HEK293 (cell line): ENCODE measurements at regions not wholly inside any gene's neighbourhood (a gene's known extent, or its start where the extent isn't known, plus 50 kb on each side); places are given as distances from the start of the nearest gene placed in this dataset.

Experiments
- CTCF ChIA-PET: fragments of 350-600 bp; formaldehyde crosslinking; extraction: SDS; loops from one replicate; lab custom pipeline; 2021; ENCODE audit warnings: antibody characterized with exemption; lab: Yijun Ruan, JAX
- POLR2A ChIA-PET: fragments of 300-600 bp; formaldehyde crosslinking; extraction: SDS; loops from one replicate; lab custom pipeline; 2020; ENCODE audit warnings: antibody characterized with exemption, inconsistent platforms; lab: Yijun Ruan, JAX
- H3K27ac ChIP-seq: fragments of 200-500 bp; sonication (Bioruptor generic); 2 replicates; pipeline ENCODE4 v1.5.1; 2014; ENCODE audit warnings: low read depth, low read length, control low read depth, inconsistent platforms; ENCODE audit errors: extremely low read depth
- H3K36me3 ChIP-seq, 2 experiments: fragments of 200-500 bp in 1 of 2; sonication (Bioruptor generic) in 1 of 2; 1 replicate in 1 of 2; 2 replicates in 1 of 2; pipeline ENCODE4 v1.5.1; 2014 to 2017; ENCODE audit warnings: inconsistent platforms in 2 of 2, low read length in 2 of 2; ENCODE audit not compliant: control insufficient read depth in 2 of 2, insufficient read depth in 1 of 2
- H3K4me1 ChIP-seq: fragments of 200-500 bp; sonication (Bioruptor generic); 2 replicates; pipeline ENCODE4 v1.5.1; 2014; ENCODE audit warnings: mild to moderate bottlenecking, low read length, inconsistent platforms; ENCODE audit not compliant: control insufficient read depth, insufficient read depth
- H3K4me3 ChIP-seq: 2 replicates; pipeline ENCODE4 v1.5.1; 2011; ENCODE audit warnings: low read depth, mild to moderate bottlenecking, control low read depth, low read length, moderate library complexity
- H3K9me3 ChIP-seq: fragments of 200-500 bp; sonication (Bioruptor generic); 2 replicates; pipeline ENCODE4 v1.5.1; 2014; ENCODE audit warnings: low read depth, low read length, inconsistent platforms; ENCODE audit not compliant: control insufficient read depth, insufficient read depth
- GLI2 ChIP-seq: fragments of 450-650 bp; formaldehyde crosslinking; IDR thresholded peaks from 2 replicates; pipeline ENCODE4; 2017; ENCODE audit warnings: missing biosample characterization, missing genetic modification characterization, low read depth, borderline replicate concordance
- KLF17 ChIP-seq: fragments of 450-650 bp; formaldehyde crosslinking; IDR thresholded peaks from 2 replicates; pipeline ENCODE4 v1.5.1; 2016; ENCODE audit warnings: missing biosample characterization, missing genetic modification characterization
- PRDM6 ChIP-seq: fragments of 450-650 bp; formaldehyde crosslinking; IDR thresholded peaks from 2 replicates; pipeline ENCODE4 v1.5.1; 2017; ENCODE audit warnings: missing biosample characterization, missing genetic modification characterization
- SCRT1 ChIP-seq: fragments of 450-650 bp; formaldehyde crosslinking; IDR thresholded peaks from 2 replicates; pipeline ENCODE4 v1.5.1; 2016; ENCODE audit warnings: missing biosample characterization, missing genetic modification characterization, borderline replicate concordance
- ZBTB21 ChIP-seq: fragments of 450-650 bp; formaldehyde crosslinking; IDR thresholded peaks from 2 replicates; pipeline ENCODE4 v1.5.1; 2017; ENCODE audit warnings: missing biosample characterization, missing genetic modification characterization
- ZBTB26 ChIP-seq: fragments of 450-650 bp; formaldehyde crosslinking; optimal IDR thresholded peaks from 2 replicates; pipeline ENCODE3; 2016; ENCODE audit warnings: missing biosample characterization, mild to moderate bottlenecking, missing genetic modification characterization
- ZNF121 ChIP-seq: fragments of 450-650 bp; formaldehyde crosslinking; IDR thresholded peaks from 2 replicates; pipeline ENCODE4 v1.5.1; 2016; ENCODE audit warnings: missing biosample characterization, missing genetic modification characterization
- ZNF140 ChIP-seq: fragments of 450-650 bp; formaldehyde crosslinking; IDR thresholded peaks from 2 replicates; pipeline ENCODE4 v1.5.1; 2016; ENCODE audit warnings: missing biosample characterization, missing genetic modification characterization
- ZNF221 ChIP-seq: fragments of 450-650 bp; formaldehyde crosslinking; IDR thresholded peaks from 2 replicates; pipeline ENCODE4 v1.5.1; 2017; ENCODE audit warnings: missing biosample characterization, missing genetic modification characterization, borderline replicate concordance
- ZNF23 ChIP-seq: fragments of 450-650 bp; formaldehyde crosslinking; IDR thresholded peaks from 2 replicates; pipeline ENCODE4 v1.5.1; 2016; ENCODE audit warnings: missing biosample characterization, missing genetic modification characterization, borderline replicate concordance
- ZNF248 ChIP-seq: fragments of 450-650 bp; formaldehyde crosslinking; IDR thresholded peaks from 2 replicates; pipeline ENCODE4 v1.5.1; 2017; ENCODE audit warnings: missing biosample characterization, missing genetic modification characterization
- ZNF26 ChIP-seq: fragments of 450-650 bp; formaldehyde crosslinking; IDR thresholded peaks from 2 replicates; pipeline ENCODE4 v1.5.1; 2016; ENCODE audit warnings: missing biosample characterization, missing genetic modification characterization
- ZNF366 ChIP-seq: fragments of 450-650 bp; formaldehyde crosslinking; conservative IDR thresholded peaks from 2 replicates; pipeline ENCODE4 v1.5.1; 2016; ENCODE audit warnings: missing biosample characterization, missing genetic modification characterization
- ZNF394 ChIP-seq: fragments of 450-650 bp; formaldehyde crosslinking; IDR thresholded peaks from 2 replicates; pipeline ENCODE4 v1.5.1; 2016; ENCODE audit warnings: missing biosample characterization, missing genetic modification characterization, mild to moderate bottlenecking, moderate library complexity, borderline replicate concordance
- ZNF398 ChIP-seq: fragments of 450-650 bp; formaldehyde crosslinking; IDR thresholded peaks from 2 replicates; pipeline ENCODE4 v1.5.1; 2017; ENCODE audit warnings: missing biosample characterization, missing genetic modification characterization
- ZNF404 ChIP-seq: fragments of 450-650 bp; formaldehyde crosslinking; IDR thresholded peaks from 2 replicates; pipeline ENCODE4 v1.5.1; 2017; ENCODE audit warnings: missing biosample characterization, missing genetic modification characterization
- ZNF513 ChIP-seq: fragments of 450-650 bp; IDR thresholded peaks from 2 replicates; pipeline ENCODE4 v1.5.1; 2018; ENCODE audit warnings: missing biosample characterization, missing genetic modification characterization
- ZNF514 ChIP-seq: fragments of 450-650 bp; formaldehyde crosslinking; IDR thresholded peaks from 2 replicates; pipeline ENCODE4 v1.5.1; 2016; ENCODE audit warnings: missing biosample characterization, missing genetic modification characterization
- ZNF580 ChIP-seq: fragments of 450-650 bp; formaldehyde crosslinking; IDR thresholded peaks from 2 replicates; pipeline ENCODE4 v1.5.1; 2016; ENCODE audit warnings: missing biosample characterization, missing genetic modification characterization
- ZNF623 ChIP-seq: fragments of 450-650 bp; formaldehyde crosslinking; IDR thresholded peaks from 2 replicates; pipeline ENCODE4 v1.5.1; 2016; ENCODE audit warnings: missing biosample characterization, missing genetic modification characterization
- ZNF624 ChIP-seq: fragments of 450-650 bp; formaldehyde crosslinking; IDR thresholded peaks from 2 replicates; pipeline ENCODE4 v1.5.1; 2017; ENCODE audit warnings: missing biosample characterization, missing genetic modification characterization
- ZNF704 ChIP-seq: fragments of 450-650 bp; formaldehyde crosslinking; IDR thresholded peaks from 2 replicates; pipeline ENCODE4 v1.5.1; 2016; ENCODE audit warnings: missing biosample characterization, missing genetic modification characterization
- ZNF768 ChIP-seq: fragments of 450-650 bp; formaldehyde crosslinking; IDR thresholded peaks from 2 replicates; pipeline ENCODE4 v1.5.1; 2018; ENCODE audit warnings: missing biosample characterization, mild to moderate bottlenecking, missing genetic modification characterization
- ZSCAN30 ChIP-seq: fragments of 450-650 bp; IDR thresholded peaks from 2 replicates; pipeline ENCODE4 v1.5.1; 2018; ENCODE audit warnings: missing biosample characterization, mild to moderate bottlenecking, missing genetic modification characterization, moderate library complexity

- TF ChIP-seq ZNF398 (tag by site-specific recombination), result no peak
- TF ChIP-seq GLI2 (tag by site-specific recombination), result no peak
- TF ChIP-seq ZNF623 (tag by site-specific recombination), result no peak
- TF ChIP-seq ZNF394 (tag by site-specific recombination), result no peak
- TF ChIP-seq ZNF580 (tag by site-specific recombination), result no peak
These were observed 93.2 kb upstream of the KCNK2 start (continued) for GRCh38 chr1:214989341-214989740.

- Histone ChIP-seq H3K27ac (no peak overlapping the region), H3K36me3 (no peaks in the 10 kb centered on the region), H3K4me1 (no peaks in the 10 kb centered on the region), H3K9me3 (no peaks in the 10 kb centered on the region)
- CTCF ChIA-PET, result no interaction called here
- POLR2A ChIA-PET, result no interaction called here
- no peak for TF ChIP-seq KLF17 (tag by site-specific recombination)
- no peak for TF ChIP-seq PRDM6 (tag by site-specific recombination)
- no peak for TF ChIP-seq ZNF513 (tag by site-specific recombination)
- TF ChIP-seq ZNF121 (tag by site-specific recombination), result no peak
- no peak for TF ChIP-seq ZSCAN30
- TF ChIP-seq ZNF514 (tag by site-specific recombination), result no peak
- TF ChIP-seq ZNF623 (tag by site-specific recombination), result no peak
- no peak for TF ChIP-seq SCRT1
- no peak for TF ChIP-seq ZNF26 (tag by site-specific recombination)
- no peak for TF ChIP-seq ZBTB21 (tag by site-specific recombination)
- no peak for TF ChIP-seq ZNF624
- TF ChIP-seq ZNF248 (tag by site-specific recombination), result no peak
- no peak for TF ChIP-seq ZNF366 (tag by site-specific recombination)
- no peak for TF ChIP-seq ZNF140 (tag by site-specific recombination)
- TF ChIP-seq ZNF704 (tag by site-specific recombination), result no peak
- TF ChIP-seq ZNF221 (tag by site-specific recombination), result no peak
- no peak for TF ChIP-seq ZNF23 (tag by site-specific recombination)
- no peak for TF ChIP-seq ZNF404 (tag by site-specific recombination)
- no peak for TF ChIP-seq ZBTB26 (tag by site-specific recombination)
- TF ChIP-seq ZNF768 (tag by site-specific recombination), result no peak
- TF ChIP-seq, all 188 proteins: peak for 0
- no peak overlapping the region for H3K4me3 ChIP-seq
These were observed 91.9 kb upstream of the KCNK2 start for GRCh38 chr1:214990619-214991018.
